Stomach (tissue), 4 donors: ENCODE measurements at regions not wholly inside any gene's neighbourhood (a gene's known extent, or its start where the extent isn't known, plus 50 kb on each side); places are given as distances from the start of the nearest gene placed in this dataset.

Experiments
- EP300 ChIP-seq: sonication (generic); formaldehyde crosslinking; IDR thresholded peaks from one replicate; pipeline ENCODE4 v1.6.1; 2017; ENCODE audit warnings: antibody characterized with exemption
- POLR2A ChIP-seq, 4 donors: fragments of 450-650 bp; IDR thresholded peaks; one replicate each; pipeline ENCODE4 v1.6.1; 2016; ENCODE audit warnings: antibody characterized with exemption in 4 of 4, control low read depth in 2 of 4, mild to moderate bottlenecking in 1 of 4, moderate library complexity in 1 of 4
- POLR2AphosphoS5 ChIP-seq, 3 donors: sonication (generic); formaldehyde crosslinking; IDR thresholded peaks; one replicate each; pipeline ENCODE4 v1.6.1; 2016; ENCODE audit warnings: antibody characterized with exemption in 3 of 3
- TF ChIP-seq, protein P1 (sequence below), 7 experiments: fragments of 450-650 bp in 4 of 7; fragments of 200-600 bp in 3 of 7; sonication (generic) in 3 of 7; IDR thresholded peaks; one replicate each; pipeline ENCODE4 v1.5.1; 2016 to 2019; ENCODE audit warnings: antibody characterized with exemption in 7 of 7, control low read depth in 2 of 7, mild to moderate bottlenecking in 1 of 7

DNA sequence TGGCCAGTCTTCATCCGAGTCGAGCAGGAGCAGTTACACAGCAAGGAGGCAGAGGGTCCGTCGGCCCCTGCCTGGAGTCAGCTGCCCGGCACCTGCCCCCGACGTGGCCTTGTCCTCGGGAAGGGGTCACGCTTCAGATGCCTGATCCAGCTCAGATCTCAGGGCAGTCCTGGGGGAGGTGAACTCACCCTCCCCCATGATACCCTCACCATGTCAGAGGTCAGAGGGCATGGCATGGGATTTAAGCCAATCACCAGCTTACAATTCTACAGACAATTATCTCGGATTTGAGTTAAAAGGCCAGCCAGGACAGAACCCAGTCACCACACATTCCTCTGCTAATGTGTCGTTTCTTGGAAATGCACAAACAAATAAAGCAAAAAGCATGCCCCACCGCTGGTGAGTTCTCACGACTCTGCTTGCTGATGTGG lies 211.3 kb downstream of the FOXL1 start:
- TF ChIP-seq, protein P1, sequence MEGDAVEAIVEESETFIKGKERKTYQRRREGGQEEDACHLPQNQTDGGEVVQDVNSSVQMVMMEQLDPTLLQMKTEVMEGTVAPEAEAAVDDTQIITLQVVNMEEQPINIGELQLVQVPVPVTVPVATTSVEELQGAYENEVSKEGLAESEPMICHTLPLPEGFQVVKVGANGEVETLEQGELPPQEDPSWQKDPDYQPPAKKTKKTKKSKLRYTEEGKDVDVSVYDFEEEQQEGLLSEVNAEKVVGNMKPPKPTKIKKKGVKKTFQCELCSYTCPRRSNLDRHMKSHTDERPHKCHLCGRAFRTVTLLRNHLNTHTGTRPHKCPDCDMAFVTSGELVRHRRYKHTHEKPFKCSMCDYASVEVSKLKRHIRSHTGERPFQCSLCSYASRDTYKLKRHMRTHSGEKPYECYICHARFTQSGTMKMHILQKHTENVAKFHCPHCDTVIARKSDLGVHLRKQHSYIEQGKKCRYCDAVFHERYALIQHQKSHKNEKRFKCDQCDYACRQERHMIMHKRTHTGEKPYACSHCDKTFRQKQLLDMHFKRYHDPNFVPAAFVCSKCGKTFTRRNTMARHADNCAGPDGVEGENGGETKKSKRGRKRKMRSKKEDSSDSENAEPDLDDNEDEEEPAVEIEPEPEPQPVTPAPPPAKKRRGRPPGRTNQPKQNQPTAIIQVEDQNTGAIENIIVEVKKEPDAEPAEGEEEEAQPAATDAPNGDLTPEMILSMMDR (IDR thresholded peaks at IDR 0.05) = no peak
- no peak for TF ChIP-seq POLR2A (IDR thresholded peaks at IDR 0.05)
- TF ChIP-seq POLR2AphosphoS5 (IDR thresholded peaks at IDR 0.05) = no peak
- no peak for TF ChIP-seq EP300
